Bone marrow (tissue), 2 donors: ENCODE measurements at regions not wholly inside any gene's neighbourhood (a gene's known extent, or its start where the extent isn't known, plus 50 kb on each side); places are given as distances from the start of the nearest gene placed in this dataset.
"Not testable (repeated sequence)": the region's sequence is repeated elsewhere in the genome, so short reads cannot be mapped to it uniquely, and the experiment has no call there.

Source experiments
- DNase-seq, 2 donors: peaks; one replicate each; lab custom pipeline; 2025; lab: John Stamatoyannopoulos, UW

GRCh38 chr7:4319280-4319679 lies 362.8 kb upstream of the FOXK1 start:
- DNase-seq: no peak

GRCh38 chr7:4325732-4326131 lies 356.4 kb upstream of the FOXK1 start:
- no peak for DNase-seq

- DNase-seq: no peak
Measured at GRCh38 chr7:4331711-4332110, 350.4 kb upstream of the FOXK1 start.

GRCh38 chr7:4338556-4338955 lies 343.5 kb upstream of the FOXK1 start:
- no peak for DNase-seq

GRCh38 chr7:4343272-4344247 lies 338.5 kb upstream of the FOXK1 start:
- DNase-seq: no peak

- no peak for DNase-seq
Measured at GRCh38 chr7:4345004-4345403, 337.1 kb upstream of the FOXK1 start.

GRCh38 chr7:4352069-4352468 lies 330.0 kb upstream of the FOXK1 start:
- no peak for DNase-seq

- DNase-seq: no peak
Measured at GRCh38 chr7:4361774-4362173, 320.3 kb upstream of the FOXK1 start.

GRCh38 chr7:4383584-4383983 lies 298.5 kb upstream of the FOXK1 start:
- DNase-seq: no peak

GRCh38 chr7:4386190-4386589 lies 295.9 kb upstream of the FOXK1 start:
- DNase-seq: no peak

- DNase-seq: not testable (repeated sequence)
Measured at GRCh38 chr7:4391103-4391502, 291.0 kb upstream of the FOXK1 start.

- DNase-seq: no peak
Measured at GRCh38 chr7:4394736-4395135, 287.4 kb upstream of the FOXK1 start.

GRCh38 chr7:4399121-4399520 lies 283.0 kb upstream of the FOXK1 start:
- no peak for DNase-seq

GRCh38 chr7:4399596-4399995 lies 282.5 kb upstream of the FOXK1 start:
- no peak for DNase-seq

- DNase-seq: no peak
Measured at GRCh38 chr7:4406288-4407058, 275.6 kb upstream of the FOXK1 start.

GRCh38 chr7:4409946-4410345 lies 272.1 kb upstream of the FOXK1 start:
- no peak for DNase-seq

GRCh38 chr7:4416396-4417056 lies 265.6 kb upstream of the FOXK1 start:
- DNase-seq: no peak

GRCh38 chr7:4428526-4428925 lies 253.6 kb upstream of the FOXK1 start:
- DNase-seq: no peak

GRCh38 chr7:4430227-4430626 lies 251.9 kb upstream of the FOXK1 start:
- no peak for DNase-seq

GRCh38 chr7:4434306-4434705 lies 247.8 kb upstream of the FOXK1 start:
- no peak for DNase-seq

GRCh38 chr7:4436361-4436895 lies 245.7 kb upstream of the FOXK1 start:
- no peak for DNase-seq

GRCh38 chr7:4436936-4437335 lies 245.2 kb upstream of the FOXK1 start:
- no peak for DNase-seq
